Bronchial epithelial cell (primary cell): ENCODE measurements at regions not wholly inside any gene's neighbourhood (a gene's known extent, or its start where the extent isn't known, plus 50 kb on each side); places are given as distances from the start of the nearest gene placed in this dataset.

Experiments used
- DNase-seq: peaks from one replicate; pipeline ENCODE4 v3.0.0-alpha.2; 2010; ENCODE audit warnings: low read depth
- FAIRE-seq: peaks from 2 replicates; lab custom pipeline; 2011; peaks lifted over from hg19 to GRCh38; lab: Jason Lieb, UNC
- H3K27me3 ChIP-seq: 2 replicates; pipeline ENCODE4 v1.5.1; 2011; ENCODE audit warnings: low read length; ENCODE audit not compliant: control insufficient read depth, insufficient read depth
- H3K36me3 ChIP-seq: 2 replicates; pipeline ENCODE4 v1.5.1; 2011; ENCODE audit warnings: low read length; ENCODE audit not compliant: control insufficient read depth, insufficient read depth
- H3K4me3 ChIP-seq: 2 replicates; pipeline ENCODE4 v1.5.1; 2011; ENCODE audit warnings: mild to moderate bottlenecking, low read depth, low read length, control low read depth
- CTCF ChIP-seq: IDR thresholded peaks from 2 replicates; pipeline ENCODE4 v1.5.1; 2011; ENCODE audit warnings: mild to moderate bottlenecking, moderate library complexity, low read length, control low read depth, inconsistent platforms; ENCODE audit not compliant: insufficient read depth, severe bottlenecking

- DNase-seq (no peak), FAIRE-seq (no peak)
- H3K27me3 ChIP-seq, result no peaks in the 10 kb centered on the region
- no peaks in the 10 kb centered on the region for H3K36me3 ChIP-seq
- no peak overlapping the region for H3K4me3 ChIP-seq
- TF ChIP-seq CTCF, result no peak
Measured at GRCh38 chr12:60834806-60835205, 1239.0 kb downstream of the SLC16A7 start.

- Histone ChIP-seq H3K36me3 (no peaks in the 10 kb centered on the region), H3K27me3 (no peaks in the 10 kb centered on the region), H3K4me3 (no peak overlapping the region)
- FAIRE-seq (no peak), DNase-seq (no peak)
- TF ChIP-seq CTCF, result no peak
Measured at GRCh38 chr12:60836651-60837050, 1240.8 kb downstream of the SLC16A7 start.

- Histone ChIP-seq H3K36me3 (no peaks in the 10 kb centered on the region), H3K4me3 (no peak overlapping the region), H3K27me3 (no peaks in the 10 kb centered on the region)
- no peak for DNase-seq
- FAIRE-seq, result no peak
- TF ChIP-seq CTCF, result no peak
Measured at GRCh38 chr12:60842181-60842580, 1246.4 kb downstream of the SLC16A7 start.

- FAIRE-seq, result no peak
- Histone ChIP-seq H3K27me3 (no peaks in the 10 kb centered on the region), H3K36me3 (no peaks in the 10 kb centered on the region), H3K4me3 (no peak overlapping the region)
- no peak for TF ChIP-seq CTCF
- DNase-seq, result no peak
Measured at GRCh38 chr12:60844101-60844500, 1248.3 kb downstream of the SLC16A7 start.

- Histone ChIP-seq H3K36me3 (no peaks in the 10 kb centered on the region), H3K4me3 (no peak overlapping the region), H3K27me3 (no peaks in the 10 kb centered on the region)
- no peak for TF ChIP-seq CTCF
- DNase-seq, result no peak
- no peak for FAIRE-seq
Measured at GRCh38 chr12:60844875-60845274, 1249.0 kb downstream of the SLC16A7 start.

- no peak for TF ChIP-seq CTCF
- FAIRE-seq, result no peak
- no peaks in the 10 kb centered on the region for H3K36me3 ChIP-seq
- no peak for DNase-seq
- H3K4me3 ChIP-seq, result no peak overlapping the region
- no peaks in the 10 kb centered on the region for H3K27me3 ChIP-seq
Measured at GRCh38 chr12:60845696-60846095, 1249.9 kb downstream of the SLC16A7 start.
